Hindlimb muscle (tissue), 1 donor: ENCODE measurements at regions not wholly inside any gene's neighbourhood (a gene's known extent, or its start where the extent isn't known, plus 50 kb on each side); places are given as distances from the start of the nearest gene placed in this dataset.
A peak's percentile ranks its signal among the peaks of the same experiment; 100 is the strongest.
"Not testable (repeated sequence)": the region's sequence is repeated elsewhere in the genome, so short reads cannot be mapped to it uniquely, and the experiment has no call there.

Source experiments
- DNase-seq: peaks from one replicate; pipeline ENCODE4 v3.0.0-alpha.2; 2013

GRCh38 chr5:103889500-103890209 lies 327.1 kb upstream of the NUDT12 start:
- DNase-seq = no peak

GRCh38 chr5:103886826-103887225 lies 324.2 kb upstream of the NUDT12 start:
- DNase-seq = no peak

GRCh38 chr5:103883143-103883542 lies 320.6 kb upstream of the NUDT12 start:
- no peak for DNase-seq

GRCh38 chr5:103881560-103881959 lies 319.0 kb upstream of the NUDT12 start:
- no peak for DNase-seq

- DNase-seq = no peak
Observed at GRCh38 chr5:103867857-103868598, 305.4 kb upstream of the NUDT12 start.

GRCh38 chr5:103866169-103866568 lies 303.6 kb upstream of the NUDT12 start:
- no peak for DNase-seq

- no peak for DNase-seq
Observed at GRCh38 chr5:103862398-103862797, 299.8 kb upstream of the NUDT12 start.

- DNase-seq = no peak
Observed at GRCh38 chr5:103860327-103860726, 297.7 kb upstream of the NUDT12 start.

- not testable (repeated sequence) for DNase-seq
Observed at GRCh38 chr5:103858367-103858766, 295.8 kb upstream of the NUDT12 start.

GRCh38 chr5:103851091-103851490 lies 288.5 kb upstream of the NUDT12 start:
- DNase-seq = no peak

- no peak for DNase-seq
Observed at GRCh38 chr5:103849934-103850333, 287.3 kb upstream of the NUDT12 start.

GRCh38 chr5:103847060-103847459 lies 284.5 kb upstream of the NUDT12 start:
- no peak for DNase-seq

GRCh38 chr5:103842936-103843335 lies 280.3 kb upstream of the NUDT12 start:
- no peak for DNase-seq

GRCh38 chr5:103840600-103840999 lies 278.0 kb upstream of the NUDT12 start:
- no peak for DNase-seq

- DNase-seq = no peak
Observed at GRCh38 chr5:103834216-103834615, 271.6 kb upstream of the NUDT12 start.

- no peak for DNase-seq
Observed at GRCh38 chr5:103829585-103829984, 267.0 kb upstream of the NUDT12 start.

GRCh38 chr5:103827976-103828375 lies 265.4 kb upstream of the NUDT12 start:
- no peak for DNase-seq

- no peak for DNase-seq
Observed at GRCh38 chr5:103821361-103821760, 258.8 kb upstream of the NUDT12 start.

- DNase-seq = peak; percentile 22
Observed at GRCh38 chr5:103808464-103809106, 246.0 kb upstream of the NUDT12 start.

GRCh38 chr5:103804711-103805110 lies 242.1 kb upstream of the NUDT12 start:
- DNase-seq = no peak

- DNase-seq = no peak
Observed at GRCh38 chr5:103801681-103802080, 239.1 kb upstream of the NUDT12 start.

- peak; percentile 13 for DNase-seq
Observed at GRCh38 chr5:103800741-103801495, 238.3 kb upstream of the NUDT12 start.
